Activated CD8-positive, alpha-beta memory T cell treated with anti-CD3 and anti-CD28 coated beads, Interleukin-2, amount 10 ng/mL, durations not matched to agents 7 days and 5 days (primary cell): ENCODE measurements at regions not wholly inside any gene's neighbourhood (a gene's known extent, or its start where the extent isn't known, plus 50 kb on each side); places are given as distances from the start of the nearest gene placed in this dataset.
"Not testable (repeated sequence)": the region's sequence is repeated elsewhere in the genome, so short reads cannot be mapped to it uniquely, and the experiment has no call there.

Experiments
- ATAC-seq: fragments of 150-1000 bp; cut with Tn5 transposase; one replicate; pipeline ENCODE4 v1.10.0; 2021; ENCODE audit warnings: moderate library complexity
- CTCF ChIA-PET: fragments of 350-600 bp; sonication (Branson Sonifier 250); formaldehyde crosslinking; loops from one replicate; lab custom pipeline; 2021; ENCODE audit warnings: antibody characterized with exemption; lab: Charles Lee
- DNase-seq: peaks from one replicate; pipeline ENCODE4 v3.0.0-alpha.2; 2020
- H3K27ac Mint-ChIP-seq: one replicate; pipeline ENCODE4 v1.8.0; 2021; ENCODE audit warnings: mild to moderate bottlenecking, mixed read lengths
- H3K27me3 Mint-ChIP-seq: one replicate; pipeline ENCODE4 v1.8.0; 2021; ENCODE audit warnings: mixed read lengths
- H3K36me3 Mint-ChIP-seq: one replicate; pipeline ENCODE4 v1.8.0; 2021; ENCODE audit warnings: mild to moderate bottlenecking, mixed read lengths
- H3K4me1 Mint-ChIP-seq: one replicate; pipeline ENCODE4 v1.8.0; 2021; ENCODE audit warnings: mixed read lengths
- H3K4me3 Mint-ChIP-seq: one replicate; pipeline ENCODE4 v1.8.0; 2021; ENCODE audit warnings: mild to moderate bottlenecking, moderate library complexity, mixed read lengths
- H3K9me3 Mint-ChIP-seq: one replicate; pipeline ENCODE4 v1.8.0; 2022; ENCODE audit warnings: low read depth, mixed read lengths

- no peaks in the 10 kb centered on the region for H3K9me3 Mint-ChIP-seq
- CTCF ChIA-PET: no interaction called here
- no peak overlapping the region for H3K27ac Mint-ChIP-seq
- H3K36me3 Mint-ChIP-seq: no peaks in the 10 kb centered on the region
- no peak for ATAC-seq
- peaks cover 13% of the 10 kb centered on the region for H3K27me3 Mint-ChIP-seq
- DNase-seq: no peak
- H3K4me1 Mint-ChIP-seq: no peaks in the 10 kb centered on the region
- no peak overlapping the region for H3K4me3 Mint-ChIP-seq
Measured at GRCh38 chr11:112613051-112613972, 347.9 kb upstream of the NCAM1 start.

GRCh38 chr11:112614605-112615004 is 346.6 kb upstream of the NCAM1 start:
- CTCF ChIA-PET: no interaction called here
- ATAC-seq: no peak
- no peaks in the 10 kb centered on the region for H3K4me1 Mint-ChIP-seq
- H3K4me3 Mint-ChIP-seq: no peak overlapping the region
- H3K9me3 Mint-ChIP-seq: no peaks in the 10 kb centered on the region
- H3K27ac Mint-ChIP-seq: no peak overlapping the region
- H3K36me3 Mint-ChIP-seq: no peaks in the 10 kb centered on the region
- H3K27me3 Mint-ChIP-seq: peaks cover 8% of the 10 kb centered on the region
- DNase-seq: no peak

DNA sequence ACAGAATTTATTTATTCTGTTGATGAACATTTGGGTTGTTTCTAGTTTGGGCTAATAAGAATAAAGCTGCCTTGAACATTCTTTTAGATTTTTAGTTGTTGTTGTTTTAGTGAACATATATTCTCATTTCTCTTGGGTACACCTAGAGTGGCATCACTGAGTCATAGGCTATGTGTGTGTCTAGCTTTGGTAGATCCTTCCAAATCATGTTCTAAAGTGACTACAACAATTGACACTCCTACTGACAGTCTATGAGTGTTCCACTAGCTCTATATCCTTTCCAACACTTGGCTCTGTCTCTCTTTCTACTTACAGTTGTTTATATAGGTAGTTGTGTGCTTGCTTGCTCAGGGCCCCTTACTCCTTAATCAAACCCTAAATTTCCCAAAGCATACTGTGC is 346.0 kb upstream of the NCAM1 start:
- peaks cover 8% of the 10 kb centered on the region for H3K27me3 Mint-ChIP-seq
- ATAC-seq: no peak
- no peak overlapping the region for H3K4me3 Mint-ChIP-seq
- H3K36me3 Mint-ChIP-seq: no peaks in the 10 kb centered on the region
- no peaks in the 10 kb centered on the region for H3K4me1 Mint-ChIP-seq
- H3K27ac Mint-ChIP-seq: no peak overlapping the region
- DNase-seq: no peak
- no peaks in the 10 kb centered on the region for H3K9me3 Mint-ChIP-seq
- CTCF ChIA-PET: no interaction called here

DNA sequence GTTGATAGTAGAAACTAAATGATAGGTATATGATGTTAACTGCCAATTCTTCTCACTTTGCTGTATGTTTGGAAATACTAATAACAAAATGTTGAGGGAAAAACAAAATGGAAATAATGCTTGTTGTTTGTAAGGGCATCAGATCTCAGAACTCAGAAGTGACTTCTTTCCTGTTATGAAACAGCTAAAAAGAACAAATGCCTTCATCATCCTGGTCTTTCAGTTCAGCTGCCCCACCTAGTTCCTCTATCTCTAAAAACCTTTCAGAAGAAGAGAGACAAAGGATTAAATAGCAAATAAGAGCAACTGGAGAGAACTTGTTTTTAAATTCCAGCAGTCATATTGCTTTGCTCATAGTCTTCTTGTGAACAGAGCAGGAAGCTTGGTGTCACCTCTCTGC is 345.3 kb upstream of the NCAM1 start:
- no peak overlapping the region for H3K4me3 Mint-ChIP-seq
- no peak for DNase-seq
- no peaks in the 10 kb centered on the region for H3K36me3 Mint-ChIP-seq
- CTCF ChIA-PET: no interaction called here
- no peak overlapping the region for H3K27ac Mint-ChIP-seq
- peaks cover 5% of the 10 kb centered on the region for H3K27me3 Mint-ChIP-seq
- ATAC-seq: no peak
- H3K9me3 Mint-ChIP-seq: no peaks in the 10 kb centered on the region
- H3K4me1 Mint-ChIP-seq: no peaks in the 10 kb centered on the region

GRCh38 chr11:112616327-112617097 is 344.7 kb upstream of the NCAM1 start:
- H3K36me3 Mint-ChIP-seq: no peaks in the 10 kb centered on the region
- CTCF ChIA-PET: no interaction called here
- ATAC-seq (no peak), DNase-seq (no peak)
- H3K9me3 Mint-ChIP-seq: no peaks in the 10 kb centered on the region
- peaks cover 5% of the 10 kb centered on the region for H3K27me3 Mint-ChIP-seq
- no peak overlapping the region for H3K27ac Mint-ChIP-seq
- no peak overlapping the region for H3K4me3 Mint-ChIP-seq
- H3K4me1 Mint-ChIP-seq: no peaks in the 10 kb centered on the region

DNA sequence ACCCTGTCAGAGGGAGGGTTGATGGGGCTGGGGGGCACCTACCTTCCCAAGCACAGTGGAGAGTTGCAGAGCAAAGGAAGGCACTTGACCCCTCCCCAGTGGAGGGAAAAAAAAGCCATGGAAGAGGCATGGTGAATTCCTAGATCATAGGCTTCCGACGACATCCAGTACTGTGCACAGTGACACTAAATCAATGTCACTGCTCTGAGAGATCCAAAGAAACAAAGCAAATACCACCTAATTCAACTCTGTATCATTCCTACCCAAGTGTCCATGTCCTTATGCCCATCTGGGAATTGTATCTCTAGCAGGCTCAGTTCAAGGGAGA is 344.2 kb upstream of the NCAM1 start:
- Mint-ChIP-seq H3K27me3 (peaks cover 5% of the 10 kb centered on the region), H3K4me1 (no peaks in the 10 kb centered on the region), H3K36me3 (no peaks in the 10 kb centered on the region), H3K9me3 (no peaks in the 10 kb centered on the region), H3K4me3 (no peak overlapping the region), H3K27ac (no peak overlapping the region)
- no peak for ATAC-seq
- no peak for DNase-seq
- CTCF ChIA-PET: no interaction called here

- no peak for DNase-seq
- Mint-ChIP-seq H3K9me3 (no peaks in the 10 kb centered on the region), H3K27ac (no peak overlapping the region), H3K27me3 (peaks cover 5% of the 10 kb centered on the region), H3K4me3 (no peak overlapping the region), H3K36me3 (no peaks in the 10 kb centered on the region), H3K4me1 (no peaks in the 10 kb centered on the region)
- CTCF ChIA-PET: no interaction called here
- no peak for ATAC-seq
Measured at GRCh38 chr11:112617977-112618826, 343.0 kb upstream of the NCAM1 start.

DNA sequence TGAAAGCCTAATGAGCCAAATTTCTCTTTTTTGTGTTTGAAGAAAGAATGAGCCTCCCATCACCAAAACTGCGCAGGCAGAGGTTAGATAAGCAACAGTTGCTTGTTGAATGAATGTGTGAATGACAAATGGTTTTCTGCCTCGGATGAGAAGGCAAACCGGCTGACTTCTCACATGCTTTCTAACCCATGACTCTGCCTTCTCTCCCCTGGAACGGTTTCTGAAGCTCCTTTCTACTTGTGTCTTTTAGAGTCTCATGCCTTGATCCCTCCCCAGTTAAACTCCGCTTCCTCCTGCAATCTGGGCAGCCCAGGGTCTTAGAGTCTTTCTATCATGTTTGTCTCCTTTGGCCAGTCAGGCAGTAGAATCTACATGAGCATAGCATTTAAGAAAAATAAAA is 342.1 kb upstream of the NCAM1 start:
- no peak for DNase-seq

GRCh38 chr11:112620621-112621394 is 340.4 kb upstream of the NCAM1 start:
- CTCF ChIA-PET: interaction anchor here (1.2 kb wide), 1 partner anchor 656 kb away, joined by 4 read pairs; no protein-coding TSS in a partner anchor
- no peak overlapping the region for H3K27ac Mint-ChIP-seq
- H3K27me3 Mint-ChIP-seq: peaks cover 8% of the 10 kb centered on the region
- no peaks in the 10 kb centered on the region for H3K9me3 Mint-ChIP-seq
- ATAC-seq (no peak), DNase-seq (no peak)
- no peak overlapping the region for H3K4me3 Mint-ChIP-seq
- H3K36me3 Mint-ChIP-seq: no peaks in the 10 kb centered on the region
- H3K4me1 Mint-ChIP-seq: no peaks in the 10 kb centered on the region

More for the DNA sequence above, 342.1 kb upstream of the NCAM1 start:
- no peak overlapping the region for H3K4me3 Mint-ChIP-seq
- H3K27ac Mint-ChIP-seq: no peak overlapping the region
- H3K36me3 Mint-ChIP-seq: no peaks in the 10 kb centered on the region
- no peaks in the 10 kb centered on the region for H3K9me3 Mint-ChIP-seq
- H3K27me3 Mint-ChIP-seq: peaks cover 8% of the 10 kb centered on the region
- no peak for ATAC-seq
- CTCF ChIA-PET: no interaction called here
- no peaks in the 10 kb centered on the region for H3K4me1 Mint-ChIP-seq

- H3K4me3 Mint-ChIP-seq: no peak overlapping the region
- peaks cover 3% of the 10 kb centered on the region for H3K27me3 Mint-ChIP-seq
- no peaks in the 10 kb centered on the region for H3K4me1 Mint-ChIP-seq
- no peak overlapping the region for H3K27ac Mint-ChIP-seq
- H3K9me3 Mint-ChIP-seq: no peaks in the 10 kb centered on the region
- ATAC-seq (no peak), DNase-seq (no peak)
- H3K36me3 Mint-ChIP-seq: no peaks in the 10 kb centered on the region
- CTCF ChIA-PET: no interaction called here
Measured at GRCh38 chr11:112623057-112623456, 338.2 kb upstream of the NCAM1 start.

- Mint-ChIP-seq H3K9me3 (no peaks in the 10 kb centered on the region), H3K4me3 (no peak overlapping the region), H3K36me3 (no peaks in the 10 kb centered on the region), H3K27me3 (peaks cover 6% of the 10 kb centered on the region), H3K4me1 (no peaks in the 10 kb centered on the region), H3K27ac (no peak overlapping the region)
- CTCF ChIA-PET: no interaction called here
- ATAC-seq (no peak), DNase-seq (no peak)
Measured at GRCh38 chr11:112624431-112624830, 336.8 kb upstream of the NCAM1 start.

DNA sequence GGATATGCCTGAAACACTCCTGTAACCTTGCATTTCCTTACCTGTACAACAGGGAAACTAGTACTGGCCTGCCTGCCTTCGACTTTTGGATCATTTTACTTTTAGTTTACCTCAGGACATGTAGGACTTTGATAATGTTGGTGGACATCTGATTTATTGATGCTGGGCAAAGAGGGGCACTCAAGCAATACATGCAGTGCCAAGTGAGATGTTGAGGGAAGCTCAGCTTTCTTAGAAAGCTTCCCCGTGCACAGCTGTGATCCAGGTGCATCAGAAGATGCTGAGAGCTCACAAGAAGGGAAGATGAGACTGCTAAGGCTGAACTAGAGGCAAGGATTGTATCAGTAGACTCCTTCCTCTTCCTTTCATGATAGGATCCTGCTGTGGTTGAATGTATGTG is 336.2 kb upstream of the NCAM1 start:
- H3K9me3 Mint-ChIP-seq, H3K27ac Mint-ChIP-seq, H3K27me3 Mint-ChIP-seq, DNase-seq, CTCF ChIA-PET, H3K4me1 Mint-ChIP-seq, H3K36me3 Mint-ChIP-seq, ATAC-seq, H3K4me3 Mint-ChIP-seq: not testable (repeated sequence)

- H3K27ac Mint-ChIP-seq: no peak overlapping the region
- no peaks in the 10 kb centered on the region for H3K36me3 Mint-ChIP-seq
- H3K9me3 Mint-ChIP-seq: no peaks in the 10 kb centered on the region
- peaks cover 6% of the 10 kb centered on the region for H3K27me3 Mint-ChIP-seq
- no peak for ATAC-seq
- DNase-seq: no peak
- H3K4me1 Mint-ChIP-seq: no peaks in the 10 kb centered on the region
- no peak overlapping the region for H3K4me3 Mint-ChIP-seq
- CTCF ChIA-PET: no interaction called here
Measured at GRCh38 chr11:112625814-112626213, 335.4 kb upstream of the NCAM1 start.
